ENCODE measurements at regions not wholly inside any gene's neighbourhood (a gene's known extent, or its start where the extent isn't known, plus 50 kb on each side); places are given as distances from the start of the nearest gene placed in this dataset.

DNA sequence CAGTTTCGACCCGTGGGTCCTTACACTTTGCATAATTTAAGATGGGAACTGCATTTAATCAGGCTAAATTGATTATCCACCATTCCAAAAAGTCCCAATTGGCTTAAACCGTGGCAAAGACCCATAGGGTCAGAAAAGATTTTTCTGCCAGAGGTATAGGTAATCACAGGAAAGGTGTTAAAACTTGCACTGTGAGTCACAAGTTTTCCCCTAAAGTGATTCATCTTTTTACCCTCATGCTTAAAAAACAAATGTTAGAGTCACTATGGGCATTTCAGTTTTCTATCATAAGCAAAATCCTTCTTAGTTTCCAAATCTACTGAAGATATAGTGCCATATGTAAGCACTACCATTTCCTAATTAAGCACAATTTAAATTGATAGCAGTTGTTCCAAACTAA lies 1079.8 kb downstream of the ADGRL2 start:
- 67% methylated on average over 1 of the region's 3 CpGs for WGBS (ENCODE audit: insufficient coverage, low lambda C conversion rate)
- no peak overlapping the region for H3K4me3 ChIP-seq (ENCODE audit: low read length)
- no peak for DNase-seq
- no peaks in the 10 kb centered on the region for H3K27me3 ChIP-seq (ENCODE audit: control insufficient read depth, insufficient read depth, low read length)
- no peaks in the 10 kb centered on the region for H3K36me3 ChIP-seq (ENCODE audit: control insufficient read depth, insufficient read depth, low read length)
- H3K27ac ChIP-seq (ENCODE audit: low read length) = no peak overlapping the region
- no peaks in the 10 kb centered on the region for H3K4me1 ChIP-seq (ENCODE audit: control insufficient read depth, insufficient read depth, low read length)
- no peaks in the 10 kb centered on the region for H3K9me3 ChIP-seq (ENCODE audit: control insufficient read depth, low read depth, low read length)

DNA sequence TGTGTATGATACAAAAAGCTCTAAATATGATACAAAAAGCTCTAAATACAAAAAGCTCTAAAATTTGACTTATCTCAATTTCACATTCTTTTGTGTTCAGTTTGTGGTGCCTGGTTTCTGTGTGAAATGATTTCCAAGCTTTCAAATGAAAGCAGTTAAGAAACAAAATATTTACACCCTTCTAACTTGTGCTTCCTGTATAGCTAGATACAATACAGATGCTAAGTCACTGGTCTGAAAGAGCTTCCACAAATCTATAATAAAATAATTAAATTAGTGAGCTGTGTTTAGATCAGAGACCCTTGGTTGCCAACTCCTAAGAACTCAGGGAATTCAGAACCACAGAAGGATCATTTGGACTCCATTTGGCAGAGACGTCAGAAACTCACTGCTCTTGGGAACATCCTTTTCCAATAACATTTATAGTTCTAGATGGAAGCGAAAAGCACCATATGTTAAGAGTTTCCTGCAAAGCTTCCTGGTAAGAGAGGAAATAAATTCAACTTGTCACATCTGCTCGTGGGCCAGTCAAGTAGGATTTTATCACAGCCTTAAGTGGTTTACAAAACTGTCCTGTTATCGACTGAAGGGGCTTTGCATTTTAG lies 1079.1 kb downstream of the ADGRL2 start:
- WGBS (ENCODE audit: insufficient coverage, low lambda C conversion rate) = 67% methylated on average over 1 of the region's 4 CpGs
- Histone ChIP-seq H3K27ac (ENCODE audit: low read length) (no peak overlapping the region), H3K4me3 (ENCODE audit: low read length) (no peak overlapping the region), H3K27me3 (ENCODE audit: control insufficient read depth, insufficient read depth, low read length) (no peaks in the 10 kb centered on the region), H3K4me1 (ENCODE audit: control insufficient read depth, insufficient read depth, low read length) (no peaks in the 10 kb centered on the region), H3K36me3 (ENCODE audit: control insufficient read depth, insufficient read depth, low read length) (no peaks in the 10 kb centered on the region), H3K9me3 (ENCODE audit: control insufficient read depth, low read depth, low read length) (no peaks in the 10 kb centered on the region)
- peak in 1 of 2 donors; percentile 13 for DNase-seq

DNA sequence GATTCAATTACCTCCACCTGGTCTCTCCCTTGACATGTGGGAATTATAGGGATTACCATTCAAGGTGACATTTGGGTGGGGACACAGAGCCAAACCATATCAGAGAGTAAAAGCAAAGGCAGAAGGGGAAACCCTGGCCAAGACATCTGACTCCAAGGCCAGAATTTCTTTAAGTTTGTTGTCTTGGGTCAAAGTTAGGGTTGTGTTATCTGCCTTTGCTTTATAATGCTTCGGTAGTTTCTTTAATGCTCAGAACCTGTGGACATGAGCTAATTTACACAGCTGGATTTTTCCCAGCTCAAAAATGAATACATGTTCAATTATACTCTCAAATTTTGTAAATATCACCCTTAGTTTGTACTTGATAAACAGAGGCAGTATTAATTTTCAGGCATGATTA lies 1074.4 kb downstream of the ADGRL2 start:
- Histone ChIP-seq H3K4me1 (ENCODE audit: control insufficient read depth, insufficient read depth, low read length) (no peaks in the 10 kb centered on the region), H3K4me3 (ENCODE audit: low read length) (no peak overlapping the region), H3K27me3 (ENCODE audit: control insufficient read depth, insufficient read depth, low read length) (no peaks in the 10 kb centered on the region), H3K9me3 (ENCODE audit: control insufficient read depth, low read depth, low read length) (no peaks in the 10 kb centered on the region), H3K36me3 (ENCODE audit: control insufficient read depth, insufficient read depth, low read length) (no peaks in the 10 kb centered on the region), H3K27ac (ENCODE audit: low read length) (no peak overlapping the region)
- WGBS (ENCODE audit: insufficient coverage, low lambda C conversion rate) = 71% methylated on average over 1 of the region's 1 CpG
- DNase-seq = no peak

DNA sequence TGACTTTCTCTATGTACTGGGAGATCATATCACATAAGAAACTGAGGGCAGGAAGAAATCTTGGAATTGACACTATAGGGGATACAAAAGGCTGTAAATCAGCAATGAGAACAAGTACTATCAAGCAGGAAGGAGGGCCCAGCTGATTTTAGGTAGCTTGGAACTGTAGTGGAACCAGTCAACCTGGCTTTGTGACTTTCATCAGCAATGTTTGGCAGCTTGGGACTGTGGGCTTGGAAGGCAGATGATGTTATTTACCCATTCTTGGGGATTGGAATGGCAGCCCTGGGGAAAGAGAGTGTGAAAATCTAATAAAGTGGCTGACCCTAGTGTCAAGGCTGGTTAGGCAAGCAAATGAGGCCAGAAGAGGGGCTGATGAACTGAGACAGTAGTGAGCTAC lies 1073.3 kb downstream of the ADGRL2 start:
- no peak for DNase-seq
- H3K27me3 ChIP-seq (ENCODE audit: control insufficient read depth, insufficient read depth, low read length) = no peaks in the 10 kb centered on the region
- H3K4me1 ChIP-seq (ENCODE audit: control insufficient read depth, insufficient read depth, low read length) = no peaks in the 10 kb centered on the region
- no peak overlapping the region for H3K4me3 ChIP-seq (ENCODE audit: low read length)
- no peaks in the 10 kb centered on the region for H3K36me3 ChIP-seq (ENCODE audit: control insufficient read depth, insufficient read depth, low read length)
- H3K9me3 ChIP-seq (ENCODE audit: control insufficient read depth, low read depth, low read length) = no peaks in the 10 kb centered on the region
- no peak overlapping the region for H3K27ac ChIP-seq (ENCODE audit: low read length)

DNA sequence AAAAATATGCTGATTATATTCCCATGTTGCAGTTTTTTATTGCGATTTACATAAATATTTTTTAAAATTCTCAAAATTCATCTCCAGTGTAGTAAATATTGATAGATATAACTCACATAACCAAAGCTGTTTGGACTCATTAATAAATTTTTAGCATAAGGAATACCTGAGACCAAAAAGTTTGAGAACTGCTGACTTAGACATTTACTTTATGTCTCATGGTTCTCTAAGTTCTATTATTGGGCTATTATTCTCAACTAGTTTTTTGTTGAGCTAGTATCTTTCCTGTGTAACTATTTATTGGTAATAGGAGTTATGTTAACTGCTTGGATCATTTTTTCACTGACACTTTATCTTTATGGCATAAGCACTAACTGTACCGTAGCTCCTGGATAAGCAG lies 1069.6 kb downstream of the ADGRL2 start:
- no peak for DNase-seq
- Histone ChIP-seq H3K27ac (ENCODE audit: low read length) (no peak overlapping the region), H3K36me3 (ENCODE audit: control insufficient read depth, insufficient read depth, low read length) (no peaks in the 10 kb centered on the region), H3K9me3 (ENCODE audit: control insufficient read depth, low read depth, low read length) (no peaks in the 10 kb centered on the region), H3K4me3 (ENCODE audit: low read length) (no peak overlapping the region), H3K27me3 (ENCODE audit: control insufficient read depth, insufficient read depth, low read length) (no peaks in the 10 kb centered on the region), H3K4me1 (ENCODE audit: control insufficient read depth, insufficient read depth, low read length) (no peaks in the 10 kb centered on the region)
- 83% methylated on average over 1 of the region's 2 CpGs for WGBS (ENCODE audit: insufficient coverage, low lambda C conversion rate)

DNA sequence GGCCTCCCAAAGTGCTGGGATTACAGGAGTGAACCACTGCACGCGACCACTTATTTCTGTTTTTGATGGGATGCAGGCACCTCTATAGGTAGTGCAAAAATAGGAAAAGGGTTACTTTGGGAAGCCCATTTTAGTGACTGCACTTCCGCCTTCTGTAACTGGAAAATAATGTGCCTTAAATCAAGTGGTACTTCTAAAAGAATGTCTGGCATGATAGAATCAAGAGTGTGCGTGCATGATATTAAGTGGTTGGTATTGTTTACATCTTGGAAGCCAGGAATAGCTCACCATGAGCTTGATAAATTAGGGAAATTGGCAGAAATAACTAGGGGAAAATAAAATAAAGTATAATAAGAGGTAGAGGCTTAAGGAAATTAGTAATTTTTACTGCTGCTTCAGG lies 1067.0 kb downstream of the ADGRL2 start:
- no peak overlapping the region for H3K4me3 ChIP-seq (ENCODE audit: low read length)
- 100% methylated on average over 1 of the region's 4 CpGs for WGBS (ENCODE audit: insufficient coverage, low lambda C conversion rate)
- no peaks in the 10 kb centered on the region for H3K9me3 ChIP-seq (ENCODE audit: control insufficient read depth, low read depth, low read length)
- no peaks in the 10 kb centered on the region for H3K36me3 ChIP-seq (ENCODE audit: control insufficient read depth, insufficient read depth, low read length)
- H3K27ac ChIP-seq (ENCODE audit: low read length) = no peak overlapping the region
- DNase-seq = peak in 1 of 2 donors; percentile 5
- no peaks in the 10 kb centered on the region for H3K4me1 ChIP-seq (ENCODE audit: control insufficient read depth, insufficient read depth, low read length)
- no peaks in the 10 kb centered on the region for H3K27me3 ChIP-seq (ENCODE audit: control insufficient read depth, insufficient read depth, low read length)

DNA sequence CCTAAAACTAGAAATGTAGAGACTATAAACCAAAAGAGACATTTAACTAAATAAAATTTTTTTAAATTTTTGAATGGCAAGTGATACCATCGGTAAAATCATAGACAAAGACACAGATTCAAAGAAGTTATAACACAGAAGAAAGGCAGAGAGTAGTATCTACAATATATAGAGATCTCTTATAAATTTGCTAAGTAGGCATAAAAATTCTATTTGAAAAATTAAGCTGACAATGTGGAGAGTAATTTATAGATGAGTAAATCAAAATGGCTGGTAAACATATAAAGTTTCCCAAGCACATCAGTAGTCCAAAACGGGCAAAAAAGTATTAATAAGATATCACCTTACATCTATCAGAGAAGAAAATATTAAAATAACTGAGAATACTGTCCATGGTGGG lies 1061.0 kb downstream of the ADGRL2 start:
- no peaks in the 10 kb centered on the region for H3K27me3 ChIP-seq (ENCODE audit: control insufficient read depth, insufficient read depth, low read length)
- 95% methylated on average over 2 of the region's 2 CpGs for WGBS (ENCODE audit: insufficient coverage, low lambda C conversion rate)
- no peak for DNase-seq

DNA sequence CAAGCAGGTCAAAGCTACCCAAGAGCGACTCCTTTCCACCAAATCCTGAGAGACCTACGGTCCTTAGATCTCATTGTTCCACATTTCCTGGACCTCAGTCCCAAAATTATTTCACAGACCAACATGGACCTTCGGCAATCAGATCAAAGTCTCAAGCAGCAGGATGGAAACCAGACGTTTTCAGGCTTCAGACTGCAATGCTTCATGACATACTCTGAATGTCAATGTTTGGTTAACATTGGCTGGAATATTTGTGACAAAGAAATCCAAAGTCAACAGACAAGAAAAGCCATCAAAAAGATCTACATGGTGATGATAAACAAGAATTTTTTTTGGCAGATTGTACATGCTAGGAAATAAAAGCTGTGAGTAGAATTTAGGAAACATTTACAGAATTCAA lies 1057.3 kb downstream of the ADGRL2 start:
- DNase-seq = no peak
- H3K4me3 ChIP-seq (ENCODE audit: low read length) = no peak overlapping the region
- no peaks in the 10 kb centered on the region for H3K27me3 ChIP-seq (ENCODE audit: control insufficient read depth, insufficient read depth, low read length)
- H3K36me3 ChIP-seq (ENCODE audit: control insufficient read depth, insufficient read depth, low read length) = no peaks in the 10 kb centered on the region
- H3K27ac ChIP-seq (ENCODE audit: low read length) = no peak overlapping the region
- no peaks in the 10 kb centered on the region for H3K9me3 ChIP-seq (ENCODE audit: control insufficient read depth, low read depth, low read length)
- WGBS (ENCODE audit: insufficient coverage, low lambda C conversion rate) = no CpG with 5 or more reads among the region's 4 CpGs
- no peaks in the 10 kb centered on the region for H3K4me1 ChIP-seq (ENCODE audit: control insufficient read depth, insufficient read depth, low read length)

More for the DNA sequence above, 1061.0 kb downstream of the ADGRL2 start:
- H3K27ac ChIP-seq (ENCODE audit: low read length) = no peak overlapping the region
- H3K4me1 ChIP-seq (ENCODE audit: control insufficient read depth, insufficient read depth, low read length) = no peaks in the 10 kb centered on the region
- no peaks in the 10 kb centered on the region for H3K36me3 ChIP-seq (ENCODE audit: control insufficient read depth, insufficient read depth, low read length)
- H3K9me3 ChIP-seq (ENCODE audit: control insufficient read depth, low read depth, low read length) = no peaks in the 10 kb centered on the region
- H3K4me3 ChIP-seq (ENCODE audit: low read length) = no peak overlapping the region

DNA sequence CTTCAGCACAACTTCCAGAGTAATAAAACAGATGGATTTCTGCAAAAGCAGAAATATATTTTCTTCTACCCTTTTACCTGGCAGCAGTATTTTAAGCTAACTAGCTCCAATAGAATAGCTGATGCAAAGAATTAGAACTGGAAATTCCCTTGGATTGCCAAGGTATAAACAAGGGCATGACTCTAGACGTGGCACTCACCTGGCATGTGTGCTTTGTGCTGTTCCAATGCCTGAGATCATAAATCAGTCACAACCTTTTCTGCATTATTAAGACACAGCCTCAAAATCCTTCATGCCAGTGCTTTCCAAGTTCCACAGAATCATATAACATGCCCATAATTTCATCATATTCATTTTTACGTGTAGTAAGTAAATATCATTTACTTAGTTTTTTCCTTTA lies 1048.7 kb downstream of the ADGRL2 start:
- WGBS (ENCODE audit: insufficient coverage, low lambda C conversion rate) = 80% methylated on average over 1 of the region's 2 CpGs
- H3K4me1 ChIP-seq (ENCODE audit: control insufficient read depth, insufficient read depth, low read length) = no peaks in the 10 kb centered on the region
- H3K27me3 ChIP-seq (ENCODE audit: control insufficient read depth, insufficient read depth, low read length) = no peaks in the 10 kb centered on the region
- no peaks in the 10 kb centered on the region for H3K9me3 ChIP-seq (ENCODE audit: control insufficient read depth, low read depth, low read length)
- H3K27ac ChIP-seq (ENCODE audit: low read length) = no peak overlapping the region
- no peak overlapping the region for H3K4me3 ChIP-seq (ENCODE audit: low read length)
- no peak for DNase-seq
- no peaks in the 10 kb centered on the region for H3K36me3 ChIP-seq (ENCODE audit: control insufficient read depth, insufficient read depth, low read length)

DNA sequence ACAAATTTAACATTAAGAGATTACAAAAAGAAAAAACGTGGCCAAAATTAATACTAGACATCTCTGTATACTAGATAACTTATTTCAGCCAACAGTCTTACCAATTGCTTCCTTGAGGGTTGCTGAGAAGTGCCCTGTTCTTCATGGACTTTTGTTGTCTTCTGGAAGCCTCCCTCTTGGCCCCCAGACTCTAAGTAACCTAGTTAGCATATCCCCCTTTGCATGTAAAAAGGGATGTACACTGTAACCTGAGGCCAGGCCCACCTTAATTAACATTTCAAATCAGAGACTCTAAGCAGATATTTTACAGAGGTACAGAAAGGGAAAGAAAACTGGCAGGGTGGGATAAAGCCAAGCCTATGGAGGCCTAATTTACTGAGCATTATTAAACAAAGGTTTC lies 1047.3 kb downstream of the ADGRL2 start:
- no CpG with 5 or more reads among the region's 1 CpG for WGBS (ENCODE audit: insufficient coverage, low lambda C conversion rate)
- no peaks in the 10 kb centered on the region for H3K27me3 ChIP-seq (ENCODE audit: control insufficient read depth, insufficient read depth, low read length)
- H3K36me3 ChIP-seq (ENCODE audit: control insufficient read depth, insufficient read depth, low read length) = no peaks in the 10 kb centered on the region
- H3K9me3 ChIP-seq (ENCODE audit: control insufficient read depth, low read depth, low read length) = no peaks in the 10 kb centered on the region
- H3K4me3 ChIP-seq (ENCODE audit: low read length) = no peak overlapping the region
- no peak overlapping the region for H3K27ac ChIP-seq (ENCODE audit: low read length)
- no peaks in the 10 kb centered on the region for H3K4me1 ChIP-seq (ENCODE audit: control insufficient read depth, insufficient read depth, low read length)
- no peak for DNase-seq

DNA sequence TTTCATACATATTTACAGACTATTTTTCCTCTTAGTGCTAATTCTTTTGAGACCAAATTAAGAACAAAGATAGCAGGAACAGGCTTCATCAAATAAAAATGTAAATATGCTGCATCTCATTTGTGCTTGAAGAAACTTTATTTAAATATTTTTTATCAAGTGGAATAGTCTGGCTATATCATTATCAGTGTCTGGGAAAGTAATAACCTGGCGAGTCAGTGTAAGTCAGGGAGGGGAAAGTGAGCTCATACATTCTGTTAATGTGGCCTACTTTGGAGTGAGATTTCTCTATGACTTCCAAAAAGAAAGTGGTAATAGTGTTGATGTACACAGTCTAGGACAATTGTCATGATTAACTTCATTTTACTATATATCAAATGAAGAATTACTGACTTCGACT lies 1045.1 kb downstream of the ADGRL2 start:
- Histone ChIP-seq H3K4me3 (ENCODE audit: low read length) (no peak overlapping the region), H3K4me1 (ENCODE audit: control insufficient read depth, insufficient read depth, low read length) (no peaks in the 10 kb centered on the region), H3K36me3 (ENCODE audit: control insufficient read depth, insufficient read depth, low read length) (no peaks in the 10 kb centered on the region), H3K9me3 (ENCODE audit: control insufficient read depth, low read depth, low read length) (no peaks in the 10 kb centered on the region), H3K27me3 (ENCODE audit: control insufficient read depth, insufficient read depth, low read length) (no peaks in the 10 kb centered on the region), H3K27ac (ENCODE audit: low read length) (no peak overlapping the region)
- no peak for DNase-seq
- WGBS (ENCODE audit: insufficient coverage, low lambda C conversion rate) = no CpG with 5 or more reads among the region's 2 CpGs
